ENCODE measurements at regions not wholly inside any gene's neighbourhood (a gene's known extent, or its start where the extent isn't known, plus 50 kb on each side); places are given as distances from the start of the nearest gene placed in this dataset.

GRCh38 chr2:41446266-41446665 lies 601.6 kb upstream of the PKDCC start:
- H3K27me3 ChIP-seq (ENCODE audit: control insufficient read depth, insufficient read depth, low read length): no peaks in the 10 kb centered on the region
- no peak for DNase-seq
- H3K4me3 ChIP-seq (ENCODE audit: insufficient read depth, low read depth, low read length): no peak overlapping the region
- H3K36me3 ChIP-seq (replicated peaks; ENCODE audit: control insufficient read depth, insufficient read depth, low read length): no peaks in the 10 kb centered on the region

GRCh38 chr2:41448221-41448620 lies 599.6 kb upstream of the PKDCC start:
- Histone ChIP-seq H3K36me3 (replicated peaks; ENCODE audit: control insufficient read depth, insufficient read depth, low read length) (no peaks in the 10 kb centered on the region), H3K27me3 (ENCODE audit: control insufficient read depth, insufficient read depth, low read length) (no peaks in the 10 kb centered on the region), H3K4me3 (ENCODE audit: insufficient read depth, low read depth, low read length) (no peak overlapping the region)
- no peak for DNase-seq

GRCh38 chr2:41457026-41457425 lies 590.8 kb upstream of the PKDCC start:
- no peak for DNase-seq
- Histone ChIP-seq H3K4me3 (ENCODE audit: insufficient read depth, low read depth, low read length) (no peak overlapping the region), H3K27me3 (ENCODE audit: control insufficient read depth, insufficient read depth, low read length) (no peaks in the 10 kb centered on the region), H3K36me3 (replicated peaks; ENCODE audit: control insufficient read depth, insufficient read depth, low read length) (no peaks in the 10 kb centered on the region)

GRCh38 chr2:41460661-41461060 lies 587.2 kb upstream of the PKDCC start:
- DNase-seq: no peak
- no peaks in the 10 kb centered on the region for H3K36me3 ChIP-seq (replicated peaks; ENCODE audit: control insufficient read depth, insufficient read depth, low read length)
- no peak overlapping the region for H3K4me3 ChIP-seq (ENCODE audit: insufficient read depth, low read depth, low read length)
- no peaks in the 10 kb centered on the region for H3K27me3 ChIP-seq (ENCODE audit: control insufficient read depth, insufficient read depth, low read length)

GRCh38 chr2:41464395-41464794 lies 583.4 kb upstream of the PKDCC start:
- no peaks in the 10 kb centered on the region for H3K27me3 ChIP-seq (ENCODE audit: control insufficient read depth, insufficient read depth, low read length)
- H3K4me3 ChIP-seq (ENCODE audit: insufficient read depth, low read depth, low read length): no peak overlapping the region
- no peaks in the 10 kb centered on the region for H3K36me3 ChIP-seq (replicated peaks; ENCODE audit: control insufficient read depth, insufficient read depth, low read length)
- no peak for DNase-seq

- Histone ChIP-seq H3K27me3 (ENCODE audit: control insufficient read depth, insufficient read depth, low read length) (no peaks in the 10 kb centered on the region), H3K36me3 (replicated peaks; ENCODE audit: control insufficient read depth, insufficient read depth, low read length) (no peaks in the 10 kb centered on the region)
- DNase-seq: no peak
Measured at GRCh38 chr2:41475959-41476358, 571.9 kb upstream of the PKDCC start.

GRCh38 chr2:41482659-41483058 lies 565.2 kb upstream of the PKDCC start:
- Histone ChIP-seq H3K27me3 (ENCODE audit: control insufficient read depth, insufficient read depth, low read length) (no peaks in the 10 kb centered on the region), H3K36me3 (replicated peaks; ENCODE audit: control insufficient read depth, insufficient read depth, low read length) (no peaks in the 10 kb centered on the region), H3K4me3 (ENCODE audit: insufficient read depth, low read depth, low read length) (no peak overlapping the region)
- no peak for DNase-seq

More at GRCh38 chr2:41475959-41476358, 571.9 kb upstream of the PKDCC start:
- no peak overlapping the region for H3K4me3 ChIP-seq (ENCODE audit: insufficient read depth, low read depth, low read length)

GRCh38 chr2:41483226-41483625 lies 564.6 kb upstream of the PKDCC start:
- H3K36me3 ChIP-seq (replicated peaks; ENCODE audit: control insufficient read depth, insufficient read depth, low read length): no peaks in the 10 kb centered on the region
- no peaks in the 10 kb centered on the region for H3K27me3 ChIP-seq (ENCODE audit: control insufficient read depth, insufficient read depth, low read length)
- no peak overlapping the region for H3K4me3 ChIP-seq (ENCODE audit: insufficient read depth, low read depth, low read length)
- no peak for DNase-seq

GRCh38 chr2:41483982-41484857 lies 563.6 kb upstream of the PKDCC start:
- DNase-seq: no peak
- Histone ChIP-seq H3K4me3 (ENCODE audit: insufficient read depth, low read depth, low read length) (no peak overlapping the region), H3K27me3 (ENCODE audit: control insufficient read depth, insufficient read depth, low read length) (no peaks in the 10 kb centered on the region), H3K36me3 (replicated peaks; ENCODE audit: control insufficient read depth, insufficient read depth, low read length) (no peaks in the 10 kb centered on the region)

- Histone ChIP-seq H3K27me3 (ENCODE audit: control insufficient read depth, insufficient read depth, low read length) (no peaks in the 10 kb centered on the region), H3K4me3 (ENCODE audit: insufficient read depth, low read depth, low read length) (no peak overlapping the region), H3K36me3 (replicated peaks; ENCODE audit: control insufficient read depth, insufficient read depth, low read length) (no peaks in the 10 kb centered on the region)
- no peak for DNase-seq
Measured at GRCh38 chr2:41484858-41485234, 563.0 kb upstream of the PKDCC start.

GRCh38 chr2:41486948-41487347 lies 560.9 kb upstream of the PKDCC start:
- H3K27me3 ChIP-seq (ENCODE audit: control insufficient read depth, insufficient read depth, low read length): no peaks in the 10 kb centered on the region
- H3K4me3 ChIP-seq (ENCODE audit: insufficient read depth, low read depth, low read length): no peak overlapping the region

GRCh38 chr2:41488888-41489287 lies 558.9 kb upstream of the PKDCC start:
- no peaks in the 10 kb centered on the region for H3K27me3 ChIP-seq (ENCODE audit: control insufficient read depth, insufficient read depth, low read length)
- no peak for DNase-seq
- no peaks in the 10 kb centered on the region for H3K36me3 ChIP-seq (replicated peaks; ENCODE audit: control insufficient read depth, insufficient read depth, low read length)
- no peak overlapping the region for H3K4me3 ChIP-seq (ENCODE audit: insufficient read depth, low read depth, low read length)

More at GRCh38 chr2:41486948-41487347, 560.9 kb upstream of the PKDCC start:
- no peaks in the 10 kb centered on the region for H3K36me3 ChIP-seq (replicated peaks; ENCODE audit: control insufficient read depth, insufficient read depth, low read length)
- no peak for DNase-seq

GRCh38 chr2:41489638-41490037 lies 558.2 kb upstream of the PKDCC start:
- Histone ChIP-seq H3K4me3 (ENCODE audit: insufficient read depth, low read depth, low read length) (no peak overlapping the region), H3K27me3 (ENCODE audit: control insufficient read depth, insufficient read depth, low read length) (no peaks in the 10 kb centered on the region), H3K36me3 (replicated peaks; ENCODE audit: control insufficient read depth, insufficient read depth, low read length) (no peaks in the 10 kb centered on the region)
- DNase-seq: no peak

- Histone ChIP-seq H3K36me3 (replicated peaks; ENCODE audit: control insufficient read depth, insufficient read depth, low read length) (no peaks in the 10 kb centered on the region), H3K27me3 (ENCODE audit: control insufficient read depth, insufficient read depth, low read length) (no peaks in the 10 kb centered on the region), H3K4me3 (ENCODE audit: insufficient read depth, low read depth, low read length) (no peak overlapping the region)
- no peak for DNase-seq
Measured at GRCh38 chr2:41495050-41495449, 552.8 kb upstream of the PKDCC start.

GRCh38 chr2:41496908-41497307 lies 550.9 kb upstream of the PKDCC start:
- H3K27me3 ChIP-seq (ENCODE audit: control insufficient read depth, insufficient read depth, low read length): no peaks in the 10 kb centered on the region
- no peaks in the 10 kb centered on the region for H3K36me3 ChIP-seq (replicated peaks; ENCODE audit: control insufficient read depth, insufficient read depth, low read length)
- no peak overlapping the region for H3K4me3 ChIP-seq (ENCODE audit: insufficient read depth, low read depth, low read length)
- DNase-seq: no peak
